ENCODE measurements at regions not wholly inside any gene's neighbourhood (a gene's known extent, or its start where the extent isn't known, plus 50 kb on each side); places are given as distances from the start of the nearest gene placed in this dataset.
"Not testable (repeated sequence)": the region's sequence is repeated elsewhere in the genome, so short reads cannot be mapped to it uniquely, and the experiment has no call there.

DNA sequence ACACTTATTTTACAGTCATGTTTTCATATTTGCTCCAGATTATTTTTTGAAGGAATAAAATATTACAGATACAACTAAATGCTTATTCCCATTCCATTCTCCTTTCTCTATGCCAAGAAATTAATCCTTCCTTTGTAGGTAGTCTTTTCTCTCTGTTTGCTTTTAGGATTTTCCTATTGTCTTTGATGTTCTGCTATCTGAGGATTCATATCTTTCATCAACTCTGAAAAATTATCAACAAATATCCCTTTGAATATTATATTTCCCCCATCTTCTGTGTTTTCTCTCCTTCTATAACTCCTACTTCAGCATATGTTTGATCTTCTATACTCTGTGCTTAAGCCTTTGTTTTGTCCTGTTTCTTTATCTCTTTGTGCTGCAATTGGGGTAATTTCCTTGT is 260.4 kb upstream of the RBMS1 start:
- no peak for DNase-seq (ENCODE audit: low spot score in 2 of 2, unreplicated experiment in 2 of 2)
- H3K27ac Mint-ChIP-seq, result no peak overlapping the region
- H3K4me3 Mint-ChIP-seq, result no peak overlapping the region
- peaks cover 2% of the 10 kb centered on the region for H3K4me1 Mint-ChIP-seq
- TF ChIP-seq, protein P1, sequence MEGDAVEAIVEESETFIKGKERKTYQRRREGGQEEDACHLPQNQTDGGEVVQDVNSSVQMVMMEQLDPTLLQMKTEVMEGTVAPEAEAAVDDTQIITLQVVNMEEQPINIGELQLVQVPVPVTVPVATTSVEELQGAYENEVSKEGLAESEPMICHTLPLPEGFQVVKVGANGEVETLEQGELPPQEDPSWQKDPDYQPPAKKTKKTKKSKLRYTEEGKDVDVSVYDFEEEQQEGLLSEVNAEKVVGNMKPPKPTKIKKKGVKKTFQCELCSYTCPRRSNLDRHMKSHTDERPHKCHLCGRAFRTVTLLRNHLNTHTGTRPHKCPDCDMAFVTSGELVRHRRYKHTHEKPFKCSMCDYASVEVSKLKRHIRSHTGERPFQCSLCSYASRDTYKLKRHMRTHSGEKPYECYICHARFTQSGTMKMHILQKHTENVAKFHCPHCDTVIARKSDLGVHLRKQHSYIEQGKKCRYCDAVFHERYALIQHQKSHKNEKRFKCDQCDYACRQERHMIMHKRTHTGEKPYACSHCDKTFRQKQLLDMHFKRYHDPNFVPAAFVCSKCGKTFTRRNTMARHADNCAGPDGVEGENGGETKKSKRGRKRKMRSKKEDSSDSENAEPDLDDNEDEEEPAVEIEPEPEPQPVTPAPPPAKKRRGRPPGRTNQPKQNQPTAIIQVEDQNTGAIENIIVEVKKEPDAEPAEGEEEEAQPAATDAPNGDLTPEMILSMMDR (IDR thresholded peaks at IDR 0.05; ENCODE audit: unreplicated experiment), result no peak
- peaks cover 15% of the 10 kb centered on the region for H3K36me3 Mint-ChIP-seq
- H3K9me3 Mint-ChIP-seq, result peaks cover 26% of the 10 kb centered on the region
- H3K27me3 Mint-ChIP-seq (ENCODE audit: low read depth), result no peaks in the 10 kb centered on the region

DNA sequence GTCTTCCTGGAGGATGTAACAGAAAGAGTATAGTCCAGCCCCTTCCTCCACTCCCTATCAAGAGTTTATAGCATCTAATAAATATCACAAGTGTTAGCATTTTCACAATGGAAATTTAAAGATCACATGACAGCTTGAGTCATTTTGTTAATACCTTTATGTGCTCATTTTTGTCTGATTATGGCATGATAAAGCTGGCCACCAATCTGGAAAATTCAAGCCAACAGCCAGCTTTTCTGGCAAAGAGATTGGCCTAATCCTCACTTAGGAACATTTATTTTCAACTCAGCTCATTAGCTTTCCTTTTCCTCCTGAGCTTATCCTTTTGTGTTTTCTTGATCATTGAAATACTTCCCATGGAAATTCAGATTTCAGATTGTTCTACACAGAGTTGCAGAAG is 262.9 kb upstream of the RBMS1 start:
- TF ChIP-seq, protein P1 (IDR thresholded peaks at IDR 0.05; ENCODE audit: unreplicated experiment), result no peak
- Mint-ChIP-seq H3K27ac (no peak overlapping the region), H3K4me3 (no peak overlapping the region), H3K4me1 (no peaks in the 10 kb centered on the region), H3K27me3 (ENCODE audit: low read depth) (no peaks in the 10 kb centered on the region), H3K36me3 (peaks cover 19% of the 10 kb centered on the region), H3K9me3 (peaks cover 32% of the 10 kb centered on the region)
- no peak for DNase-seq (ENCODE audit: low spot score in 2 of 2, unreplicated experiment in 2 of 2)

DNA sequence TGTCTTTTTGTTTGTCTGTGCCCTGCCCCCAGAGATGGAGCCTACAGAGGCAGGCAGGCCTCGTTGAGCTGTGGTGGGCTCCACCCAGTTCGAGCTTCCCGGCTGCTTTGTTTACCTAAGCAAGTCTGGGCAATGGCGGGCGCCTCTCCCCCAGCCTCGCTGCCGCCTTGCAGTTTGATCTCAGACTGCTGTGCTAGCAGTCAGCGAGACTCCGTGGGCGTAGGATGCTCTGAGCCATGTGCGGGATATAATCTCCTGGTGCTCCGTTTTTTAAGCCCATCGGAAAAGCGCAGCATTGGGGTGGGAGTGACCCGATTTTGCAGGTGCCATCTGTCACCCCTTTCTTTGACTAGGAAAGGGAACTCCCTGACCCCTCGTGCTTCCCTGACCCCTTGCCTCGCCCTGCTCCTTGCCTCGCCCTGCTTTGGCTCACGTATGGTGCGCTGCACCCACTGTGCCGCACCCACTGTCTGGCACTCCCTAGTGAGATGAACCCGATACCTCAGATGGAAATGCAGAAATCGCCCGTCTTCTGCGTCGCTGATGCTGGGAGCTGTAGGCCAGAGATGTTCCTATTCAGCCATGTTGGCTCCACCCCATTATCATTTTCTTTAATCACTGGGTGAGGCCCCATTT is 269.0 kb upstream of the RBMS1 start:
- Mint-ChIP-seq H3K36me3 (peaks cover 14% of the 10 kb centered on the region), H3K9me3 (peaks cover 21% of the 10 kb centered on the region)
- H3K4me3 Mint-ChIP-seq; H3K4me1 Mint-ChIP-seq; H3K27ac Mint-ChIP-seq; H3K27me3 Mint-ChIP-seq (ENCODE audit: low read depth); DNase-seq (ENCODE audit: low spot score in 2 of 2, unreplicated experiment in 2 of 2): not testable (repeated sequence)

DNA sequence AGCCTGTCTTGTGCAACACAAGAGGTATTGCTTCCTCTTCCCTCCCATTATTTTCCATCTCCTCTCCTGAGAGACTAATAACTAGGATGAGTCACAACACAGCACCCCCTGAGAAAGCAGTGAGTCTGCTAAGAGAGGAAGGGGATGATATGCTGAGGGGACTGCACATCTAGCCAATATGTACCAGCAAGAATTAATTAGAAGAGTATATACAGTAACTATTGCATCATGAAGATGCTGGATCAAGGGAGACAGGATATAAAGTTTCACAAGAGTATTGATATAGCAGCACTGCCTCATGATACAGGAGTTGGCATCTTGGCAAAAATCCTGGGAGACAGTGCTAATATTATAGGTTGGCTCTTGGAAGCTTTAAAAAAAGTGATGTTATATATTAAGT is 289.9 kb upstream of the RBMS1 start:
- no peak for DNase-seq (ENCODE audit: low spot score in 2 of 2, unreplicated experiment in 2 of 2)
- Mint-ChIP-seq H3K4me3 (no peak overlapping the region), H3K27ac (no peak overlapping the region), H3K9me3 (peaks cover 52% of the 10 kb centered on the region), H3K36me3 (peaks cover 16% of the 10 kb centered on the region), H3K27me3 (ENCODE audit: low read depth) (no peaks in the 10 kb centered on the region), H3K4me1 (no peaks in the 10 kb centered on the region)
- TF ChIP-seq, protein P1 (IDR thresholded peaks at IDR 0.05; ENCODE audit: unreplicated experiment), result no peak

DNA sequence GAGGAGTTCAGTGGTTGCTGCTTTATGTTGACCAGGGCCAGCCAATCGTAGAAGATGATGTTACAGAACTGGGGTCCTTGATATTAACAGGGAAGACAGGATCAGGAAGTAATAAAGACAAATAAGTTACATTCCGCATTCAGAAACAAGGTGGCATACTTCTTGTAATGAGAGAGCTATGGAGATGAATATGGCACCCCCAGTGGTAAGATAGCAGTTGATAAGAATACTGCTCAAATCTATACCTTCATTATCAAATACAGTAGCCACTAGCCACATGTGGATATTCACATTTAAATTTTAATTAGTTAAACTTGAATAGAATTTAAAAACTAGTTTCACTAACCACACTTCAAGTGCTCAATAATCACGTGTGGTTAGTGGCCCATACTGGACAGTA is 290.4 kb upstream of the RBMS1 start:
- Mint-ChIP-seq H3K27me3 (ENCODE audit: low read depth) (no peaks in the 10 kb centered on the region), H3K36me3 (peaks cover 15% of the 10 kb centered on the region), H3K4me1 (no peaks in the 10 kb centered on the region), H3K27ac (no peak overlapping the region), H3K9me3 (peaks cover 46% of the 10 kb centered on the region), H3K4me3 (no peak overlapping the region)
- DNase-seq (ENCODE audit: low spot score in 2 of 2, unreplicated experiment in 2 of 2), result no peak
- TF ChIP-seq, protein P1 (IDR thresholded peaks at IDR 0.05; ENCODE audit: unreplicated experiment), result no peak

DNA sequence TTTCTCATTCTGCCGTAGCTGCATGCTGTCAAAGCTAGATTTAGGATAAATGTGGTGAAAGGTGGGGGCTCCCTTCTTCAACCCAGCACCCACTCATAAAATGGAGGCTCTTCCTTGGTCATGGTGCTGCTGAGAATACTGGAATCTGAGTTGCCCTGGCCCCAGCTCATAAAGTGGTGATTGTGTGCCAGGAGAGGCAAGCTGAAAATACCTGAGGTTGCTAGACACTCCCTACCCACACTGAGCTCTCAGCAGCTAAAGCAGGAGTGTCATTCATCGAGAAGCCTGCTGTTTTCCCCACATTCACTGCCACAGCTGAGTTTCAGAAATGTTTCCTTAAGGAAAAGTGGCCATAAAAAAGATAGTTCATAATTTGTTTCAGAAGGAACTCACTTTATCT is 297.1 kb upstream of the RBMS1 start:
- no peaks in the 10 kb centered on the region for H3K36me3 Mint-ChIP-seq
- no peak overlapping the region for H3K4me3 Mint-ChIP-seq
- H3K27ac Mint-ChIP-seq, result peak overlapping the region; percentile 45
- H3K27me3 Mint-ChIP-seq (ENCODE audit: low read depth), result no peaks in the 10 kb centered on the region
- TF ChIP-seq, protein P1 (IDR thresholded peaks at IDR 0.05; ENCODE audit: unreplicated experiment), result no peak
- DNase-seq (ENCODE audit: low spot score in 2 of 2, unreplicated experiment in 2 of 2), result no peak
- peaks cover 28% of the 10 kb centered on the region for H3K4me1 Mint-ChIP-seq
- peaks cover 3% of the 10 kb centered on the region for H3K9me3 Mint-ChIP-seq
